ENCODE measurements at regions not wholly inside any gene's neighbourhood (a gene's known extent, or its start where the extent isn't known, plus 50 kb on each side); places are given as distances from the start of the nearest gene placed in this dataset.

DNA sequence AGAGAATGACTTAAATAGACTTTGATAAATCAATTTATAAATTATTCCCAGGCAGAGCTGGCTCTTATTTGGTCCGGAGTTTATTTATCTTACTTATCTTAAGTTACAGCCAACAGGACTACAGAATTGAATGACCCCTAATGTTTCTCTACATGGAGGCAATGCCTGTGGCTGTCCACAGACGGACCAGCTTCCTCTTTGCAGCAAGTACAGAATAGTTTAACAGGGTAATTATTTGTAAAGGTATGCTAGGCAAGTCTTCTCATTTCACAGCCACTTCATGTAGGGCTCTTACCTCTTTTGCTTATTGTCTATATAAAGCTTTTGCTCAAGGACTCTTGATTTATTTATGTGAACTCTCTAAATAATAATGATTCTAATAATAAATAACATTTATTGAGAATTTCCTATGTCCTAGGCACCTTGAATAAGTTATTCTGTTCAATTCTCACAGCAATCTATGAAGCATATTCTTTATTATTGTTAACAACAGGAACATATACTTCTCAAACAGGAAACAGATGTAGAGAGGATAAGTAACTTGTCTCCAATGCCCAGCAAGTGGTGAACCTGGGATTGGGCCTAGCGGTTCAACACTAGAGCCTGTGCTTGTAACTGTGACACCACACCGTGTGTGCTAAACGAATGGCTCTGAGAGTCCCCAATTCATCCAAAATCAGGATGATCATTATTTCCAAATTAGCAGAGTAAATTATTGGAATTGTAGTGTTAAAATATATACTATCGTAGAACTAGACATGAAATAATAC is 58.8 kb upstream of the NXPH2 start:
- TF ChIP-seq LEF1 (IDR thresholded peaks at IDR 0.05; ENCODE audit: borderline replicate concordance) (no peak), FOXK2 (IDR thresholded peaks at IDR 0.05) (no peak), SP1 (IDR thresholded peaks at IDR 0.05) (no peak), SUZ12 (IDR thresholded peaks at IDR 0.05) (no peak), NFRKB (IDR thresholded peaks at IDR 0.05) (no peak), ARNT (IDR thresholded peaks at IDR 0.05) (no peak), BHLHE40 (IDR thresholded peaks at IDR 0.05; ENCODE audit: borderline replicate concordance) (no peak)
- TF ChIP-seq, protein P1, sequence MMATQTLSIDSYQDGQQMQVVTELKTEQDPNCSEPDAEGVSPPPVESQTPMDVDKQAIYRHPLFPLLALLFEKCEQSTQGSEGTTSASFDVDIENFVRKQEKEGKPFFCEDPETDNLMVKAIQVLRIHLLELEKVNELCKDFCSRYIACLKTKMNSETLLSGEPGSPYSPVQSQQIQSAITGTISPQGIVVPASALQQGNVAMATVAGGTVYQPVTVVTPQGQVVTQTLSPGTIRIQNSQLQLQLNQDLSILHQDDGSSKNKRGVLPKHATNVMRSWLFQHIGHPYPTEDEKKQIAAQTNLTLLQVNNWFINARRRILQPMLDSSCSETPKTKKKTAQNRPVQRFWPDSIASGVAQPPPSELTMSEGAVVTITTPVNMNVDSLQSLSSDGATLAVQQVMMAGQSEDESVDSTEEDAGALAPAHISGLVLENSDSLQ (IDR thresholded peaks at IDR 0.05), result no peak
